Endothelial cell of umbilical vein (primary cell): ENCODE measurements at regions not wholly inside any gene's neighbourhood (a gene's known extent, or its start where the extent isn't known, plus 50 kb on each side); places are given as distances from the start of the nearest gene placed in this dataset.

Source experiments
- EZH2 ChIP-seq: IDR thresholded peaks from 2 replicates; pipeline ENCODE4 v1.6.1; 2012; ENCODE audit warnings: borderline replicate concordance, low read depth, mild to moderate bottlenecking, moderate library complexity, low read length, inconsistent platforms; ENCODE audit not compliant: severe bottlenecking
- JUN ChIP-seq: IDR thresholded peaks from 2 replicates; pipeline ENCODE4 v1.6.1; 2011; ENCODE audit warnings: borderline replicate concordance, low read depth; ENCODE audit not compliant: insufficient read length, insufficient read depth
- POLR2A ChIP-seq: IDR thresholded peaks from 2 replicates; pipeline ENCODE4 v1.6.1; 2012; ENCODE audit warnings: low read depth, mild to moderate bottlenecking, control low read depth, low read length
- POLR2AphosphoS5 ChIP-seq: IDR thresholded peaks from 2 replicates; pipeline ENCODE4 v1.6.1; 2012; ENCODE audit warnings: low read depth, mild to moderate bottlenecking, control low read depth, low read length, moderate library complexity; ENCODE audit not compliant: insufficient read depth
- TF ChIP-seq, protein P1 (sequence below), 2 donors: IDR thresholded peaks; 1 replicate in 1 of 2; 2 replicates in 1 of 2; pipeline ENCODE4 v1.5.1; 2011; ENCODE audit warnings: low read length in 2 of 2, mild to moderate bottlenecking in 2 of 2, moderate library complexity in 2 of 2, control low read depth in 1 of 2, inconsistent platforms in 1 of 2, low read depth in 1 of 2; ENCODE audit not compliant: insufficient read depth in 1 of 2; ENCODE audit errors: extremely low read depth in 1 of 2
- TF ChIP-seq, protein P2 (sequence below): IDR thresholded peaks from 2 replicates; pipeline ENCODE4 v1.6.1; 2011; ENCODE audit not compliant: insufficient read depth, insufficient read length

DNA sequence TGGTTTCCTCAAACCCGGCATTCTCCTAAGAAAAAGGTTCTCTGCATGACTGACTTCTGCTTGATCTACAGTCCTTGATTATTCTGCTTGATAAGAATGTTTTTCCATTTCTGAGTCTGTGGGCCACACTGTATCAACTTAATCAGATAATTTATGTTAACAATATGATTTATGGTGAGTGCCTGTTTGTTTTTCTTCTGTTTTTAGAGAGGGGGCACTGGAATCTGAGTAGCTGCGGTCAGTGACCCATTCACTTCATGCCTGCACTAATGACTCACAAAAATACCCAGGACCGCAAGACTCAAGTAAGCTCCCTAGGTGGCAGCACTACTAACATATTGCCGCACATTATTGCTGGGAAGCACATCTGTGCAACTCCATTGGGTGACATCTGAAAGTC is 542.3 kb upstream of the ATXN8OS start:
- TF ChIP-seq, protein P1, sequence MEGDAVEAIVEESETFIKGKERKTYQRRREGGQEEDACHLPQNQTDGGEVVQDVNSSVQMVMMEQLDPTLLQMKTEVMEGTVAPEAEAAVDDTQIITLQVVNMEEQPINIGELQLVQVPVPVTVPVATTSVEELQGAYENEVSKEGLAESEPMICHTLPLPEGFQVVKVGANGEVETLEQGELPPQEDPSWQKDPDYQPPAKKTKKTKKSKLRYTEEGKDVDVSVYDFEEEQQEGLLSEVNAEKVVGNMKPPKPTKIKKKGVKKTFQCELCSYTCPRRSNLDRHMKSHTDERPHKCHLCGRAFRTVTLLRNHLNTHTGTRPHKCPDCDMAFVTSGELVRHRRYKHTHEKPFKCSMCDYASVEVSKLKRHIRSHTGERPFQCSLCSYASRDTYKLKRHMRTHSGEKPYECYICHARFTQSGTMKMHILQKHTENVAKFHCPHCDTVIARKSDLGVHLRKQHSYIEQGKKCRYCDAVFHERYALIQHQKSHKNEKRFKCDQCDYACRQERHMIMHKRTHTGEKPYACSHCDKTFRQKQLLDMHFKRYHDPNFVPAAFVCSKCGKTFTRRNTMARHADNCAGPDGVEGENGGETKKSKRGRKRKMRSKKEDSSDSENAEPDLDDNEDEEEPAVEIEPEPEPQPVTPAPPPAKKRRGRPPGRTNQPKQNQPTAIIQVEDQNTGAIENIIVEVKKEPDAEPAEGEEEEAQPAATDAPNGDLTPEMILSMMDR (IDR thresholded peaks at IDR 0.05; ENCODE audit: extremely low read depth in 1 of 2, insufficient read depth in 1 of 2, low read depth in 1 of 2, low read length in 2 of 2) = peak; percentile 18 to 19
- no peak for TF ChIP-seq EZH2
- no peak for TF ChIP-seq POLR2A
- TF ChIP-seq JUN = no peak
- no peak for TF ChIP-seq POLR2AphosphoS5
- TF ChIP-seq, protein P2, sequence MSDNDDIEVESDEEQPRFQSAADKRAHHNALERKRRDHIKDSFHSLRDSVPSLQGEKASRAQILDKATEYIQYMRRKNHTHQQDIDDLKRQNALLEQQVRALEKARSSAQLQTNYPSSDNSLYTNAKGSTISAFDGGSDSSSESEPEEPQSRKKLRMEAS = no peak
